OCI-LY7 (cell line): ENCODE measurements at regions not wholly inside any gene's neighbourhood (a gene's known extent, or its start where the extent isn't known, plus 50 kb on each side); places are given as distances from the start of the nearest gene placed in this dataset.
"Not testable (repeated sequence)": the region's sequence is repeated elsewhere in the genome, so short reads cannot be mapped to it uniquely, and the experiment has no call there.

Source experiments
- EZH2phosphoT487 ChIP-seq: fragments of 200-600 bp; sonication (generic); IDR thresholded peaks from 2 replicates; pipeline ENCODE4 v1.6.1; 2018; ENCODE audit warnings: low read depth, borderline replicate concordance, mild to moderate bottlenecking, mixed run types, antibody characterized with exemption, low read length, moderate library complexity, mixed read lengths
- TF ChIP-seq, protein P1 (sequence below): fragments of 200-600 bp; sonication (generic); conservative IDR thresholded peaks from 2 replicates; pipeline ENCODE4 v1.5.1; 2014; ENCODE audit warnings: mild to moderate bottlenecking, antibody characterized with exemption, low read length, moderate library complexity, mixed read lengths

DNA sequence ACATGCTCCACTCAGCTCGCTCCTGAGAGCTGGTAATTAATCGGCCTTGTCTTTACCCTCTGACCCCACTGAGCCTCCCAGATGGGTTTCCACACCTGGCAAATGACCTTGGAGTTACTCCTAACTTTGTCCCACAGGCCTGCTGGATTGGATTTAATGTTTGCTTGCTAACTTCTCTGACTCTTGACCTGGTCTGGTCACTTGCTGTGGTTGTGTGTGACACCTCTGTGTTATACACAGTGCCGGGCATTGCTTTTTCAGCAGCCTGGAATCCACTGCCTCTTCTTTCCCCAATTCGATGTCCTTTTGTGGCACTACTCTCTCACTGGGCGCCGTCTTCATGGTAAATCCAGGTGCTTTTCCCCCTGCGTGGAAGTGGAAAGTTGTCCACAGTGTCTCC, 145.8 kb upstream of the PLGLB2 start:
- TF ChIP-seq, protein P1, sequence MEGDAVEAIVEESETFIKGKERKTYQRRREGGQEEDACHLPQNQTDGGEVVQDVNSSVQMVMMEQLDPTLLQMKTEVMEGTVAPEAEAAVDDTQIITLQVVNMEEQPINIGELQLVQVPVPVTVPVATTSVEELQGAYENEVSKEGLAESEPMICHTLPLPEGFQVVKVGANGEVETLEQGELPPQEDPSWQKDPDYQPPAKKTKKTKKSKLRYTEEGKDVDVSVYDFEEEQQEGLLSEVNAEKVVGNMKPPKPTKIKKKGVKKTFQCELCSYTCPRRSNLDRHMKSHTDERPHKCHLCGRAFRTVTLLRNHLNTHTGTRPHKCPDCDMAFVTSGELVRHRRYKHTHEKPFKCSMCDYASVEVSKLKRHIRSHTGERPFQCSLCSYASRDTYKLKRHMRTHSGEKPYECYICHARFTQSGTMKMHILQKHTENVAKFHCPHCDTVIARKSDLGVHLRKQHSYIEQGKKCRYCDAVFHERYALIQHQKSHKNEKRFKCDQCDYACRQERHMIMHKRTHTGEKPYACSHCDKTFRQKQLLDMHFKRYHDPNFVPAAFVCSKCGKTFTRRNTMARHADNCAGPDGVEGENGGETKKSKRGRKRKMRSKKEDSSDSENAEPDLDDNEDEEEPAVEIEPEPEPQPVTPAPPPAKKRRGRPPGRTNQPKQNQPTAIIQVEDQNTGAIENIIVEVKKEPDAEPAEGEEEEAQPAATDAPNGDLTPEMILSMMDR: not testable (repeated sequence)
- not testable (repeated sequence) for TF ChIP-seq EZH2phosphoT487
